ENCODE measurements at regions not wholly inside any gene's neighbourhood (a gene's known extent, or its start where the extent isn't known, plus 50 kb on each side); places are given as distances from the start of the nearest gene placed in this dataset.

GRCh38 chr9:15086778-15087324, 176.6 kb upstream of the FREM1 start:
- Histone ChIP-seq H3K79me2 (ENCODE audit: insufficient read depth, low read length) (no peaks in the 10 kb centered on the region), H3K27me3 (ENCODE audit: insufficient read depth, low read length, poor library complexity) (no peaks in the 10 kb centered on the region), H3K4me2 (ENCODE audit: insufficient read depth, low read length) (no peak overlapping the region), H3K9me3 (ENCODE audit: insufficient read depth, low read length, severe bottlenecking) (no peaks in the 10 kb centered on the region), H3K9ac (ENCODE audit: low read depth, low read length) (no peak overlapping the region), H2AFZ (ENCODE audit: low read depth, low read length) (no peak overlapping the region), H3K36me3 (ENCODE audit: insufficient read depth, low read length) (no peaks in the 10 kb centered on the region), H3K27ac (ENCODE audit: low read length) (no peak overlapping the region), H3K4me1 (ENCODE audit: insufficient read depth, low read length) (no peaks in the 10 kb centered on the region), H4K20me1 (ENCODE audit: insufficient read depth, low read length) (no peaks in the 10 kb centered on the region), H3K4me3 (ENCODE audit: low read depth in 1 of 2, low read length in 2 of 2) (no peak overlapping the region)
- no peak for DNase-seq
- TF ChIP-seq CTCF (IDR thresholded peaks at IDR 0.05; ENCODE audit: borderline replicate concordance, extremely low read depth, low read length, poor library complexity, severe bottlenecking) (no peak), EZH2 (IDR thresholded peaks at IDR 0.05; ENCODE audit: borderline replicate concordance, low read depth, low read length, severe bottlenecking) (no peak)
- ATAC-seq (ENCODE audit: insufficient read depth, low read depth): no peak

GRCh38 chr9:15086156-15086763, 176.0 kb upstream of the FREM1 start:
- Histone ChIP-seq H3K27me3 (ENCODE audit: insufficient read depth, low read length, poor library complexity) (no peaks in the 10 kb centered on the region), H3K27ac (ENCODE audit: low read length) (no peak overlapping the region), H3K9ac (ENCODE audit: low read depth, low read length) (no peak overlapping the region), H3K4me2 (ENCODE audit: insufficient read depth, low read length) (no peak overlapping the region), H2AFZ (ENCODE audit: low read depth, low read length) (no peak overlapping the region), H3K79me2 (ENCODE audit: insufficient read depth, low read length) (no peaks in the 10 kb centered on the region), H4K20me1 (ENCODE audit: insufficient read depth, low read length) (no peaks in the 10 kb centered on the region), H3K36me3 (ENCODE audit: insufficient read depth, low read length) (no peaks in the 10 kb centered on the region), H3K4me1 (ENCODE audit: insufficient read depth, low read length) (no peaks in the 10 kb centered on the region), H3K9me3 (ENCODE audit: insufficient read depth, low read length, severe bottlenecking) (no peaks in the 10 kb centered on the region), H3K4me3 (ENCODE audit: low read depth in 1 of 2, low read length in 2 of 2) (no peak overlapping the region)
- ATAC-seq (ENCODE audit: insufficient read depth, low read depth): no peak
- no peak for DNase-seq
- TF ChIP-seq EZH2 (IDR thresholded peaks at IDR 0.05; ENCODE audit: borderline replicate concordance, low read depth, low read length, severe bottlenecking) (no peak), CTCF (IDR thresholded peaks at IDR 0.05; ENCODE audit: borderline replicate concordance, extremely low read depth, low read length, poor library complexity, severe bottlenecking) (no peak)

- DNase-seq: no peak
- no peak overlapping the region for H3K4me2 ChIP-seq (ENCODE audit: insufficient read depth, low read length)
- H3K4me1 ChIP-seq (ENCODE audit: insufficient read depth, low read length): no peaks in the 10 kb centered on the region
- H3K4me3 ChIP-seq (ENCODE audit: low read depth in 1 of 2, low read length in 2 of 2): no peak overlapping the region
- no peaks in the 10 kb centered on the region for H3K79me2 ChIP-seq (ENCODE audit: insufficient read depth, low read length)
- no peaks in the 10 kb centered on the region for H3K27me3 ChIP-seq (ENCODE audit: insufficient read depth, low read length, poor library complexity)
- no peaks in the 10 kb centered on the region for H3K36me3 ChIP-seq (ENCODE audit: insufficient read depth, low read length)
- ATAC-seq (ENCODE audit: insufficient read depth, low read depth): no peak
- no peaks in the 10 kb centered on the region for H3K9me3 ChIP-seq (ENCODE audit: insufficient read depth, low read length, severe bottlenecking)
- no peak overlapping the region for H3K9ac ChIP-seq (ENCODE audit: low read depth, low read length)
- no peaks in the 10 kb centered on the region for H4K20me1 ChIP-seq (ENCODE audit: insufficient read depth, low read length)
- no peak overlapping the region for H2AFZ ChIP-seq (ENCODE audit: low read depth, low read length)
- no peak overlapping the region for H3K27ac ChIP-seq (ENCODE audit: low read length)
- TF ChIP-seq EZH2 (IDR thresholded peaks at IDR 0.05; ENCODE audit: borderline replicate concordance, low read depth, low read length, severe bottlenecking): no peak
- TF ChIP-seq CTCF (IDR thresholded peaks at IDR 0.05; ENCODE audit: borderline replicate concordance, extremely low read depth, low read length, poor library complexity, severe bottlenecking): no peak
Measured at GRCh38 chr9:15081021-15081753, 171.0 kb upstream of the FREM1 start.
